ENCODE measurements at regions not wholly inside any gene's neighbourhood (a gene's known extent, or its start where the extent isn't known, plus 50 kb on each side); places are given as distances from the start of the nearest gene placed in this dataset.

GRCh38 chr3:18144571-18144970, 280.6 kb downstream of the SATB1 start:
- no peak for TF ChIP-seq FOXM1 (IDR thresholded peaks at IDR 0.05; ENCODE audit: borderline replicate concordance)
- no peak for TF ChIP-seq ELF4 (IDR thresholded peaks at IDR 0.05)
- no peak for TF ChIP-seq BHLHE40 (IDR thresholded peaks at IDR 0.05; ENCODE audit: borderline replicate concordance)
- TF ChIP-seq ZNF384 (IDR thresholded peaks at IDR 0.05) = no peak
- TF ChIP-seq L3MBTL2 (conservative IDR thresholded peaks at IDR 0.05) = no peak
- no peak for TF ChIP-seq ARNT (IDR thresholded peaks at IDR 0.05)
- no peak for TF ChIP-seq SP1 (IDR thresholded peaks at IDR 0.05)
- no peak for TF ChIP-seq SUZ12 (IDR thresholded peaks at IDR 0.05)
- TF ChIP-seq NFRKB (IDR thresholded peaks at IDR 0.05) = no peak
- no peak for TF ChIP-seq CTBP1 (IDR thresholded peaks at IDR 0.05; ENCODE audit: borderline replicate concordance)
- TF ChIP-seq HDGF (IDR thresholded peaks at IDR 0.05; ENCODE audit: borderline replicate concordance) = no peak
- TF ChIP-seq FOXA1 (IDR thresholded peaks at IDR 0.05) = no peak

Data from HEK293T (cell line).